Liver (tissue), 3 donors: ENCODE measurements at regions not wholly inside any gene's neighbourhood (a gene's known extent, or its start where the extent isn't known, plus 50 kb on each side); places are given as distances from the start of the nearest gene placed in this dataset.

ENCODE experiments used
- CTCF ChIP-seq: fragments of 150-350 bp; IDR thresholded peaks from 2 replicates; pipeline ENCODE4 v1.5.1; 2017; ENCODE audit warnings: improper control_type of control experiment, low read depth, low read length; ENCODE audit not compliant: missing input control
- EGR1 ChIP-seq, 2 donors: IDR thresholded peaks; 2 replicates each; pipeline ENCODE4 v1.6.1; 2016 to 2018; ENCODE audit warnings: antibody characterized with exemption in 2 of 2, low read depth in 2 of 2
- FOXA1 ChIP-seq: IDR thresholded peaks from 2 replicates; pipeline ENCODE4 v1.6.1; 2016; ENCODE audit warnings: antibody characterized with exemption
- GABPA ChIP-seq, 2 donors: IDR thresholded peaks in 1 of 2; conservative IDR thresholded peaks in 1 of 2; 2 replicates each; pipeline ENCODE4 v1.6.1; 2016; ENCODE audit warnings: antibody characterized with exemption in 2 of 2, mild to moderate bottlenecking in 1 of 2, moderate library complexity in 1 of 2
- HNF4A ChIP-seq, 2 donors: conservative IDR thresholded peaks; 2 replicates each; pipeline ENCODE4 v1.6.1; 2016; ENCODE audit warnings: antibody characterized with exemption in 2 of 2, mild to moderate bottlenecking in 2 of 2
- JUND ChIP-seq, 2 donors: IDR thresholded peaks; 2 replicates each; pipeline ENCODE4 v1.6.1; 2016; ENCODE audit warnings: antibody characterized with exemption in 2 of 2
- NR2F2 ChIP-seq: IDR thresholded peaks from 2 replicates; pipeline ENCODE4 v1.6.1; 2016; ENCODE audit warnings: antibody characterized with exemption
- REST ChIP-seq: IDR thresholded peaks from 2 replicates; pipeline ENCODE4 v1.6.1; 2016; ENCODE audit warnings: antibody characterized with exemption, mild to moderate bottlenecking
- TAF1 ChIP-seq: conservative IDR thresholded peaks from 2 replicates; pipeline ENCODE4 v1.6.1; 2016; ENCODE audit warnings: antibody characterized with exemption, mild to moderate bottlenecking
- YY1 ChIP-seq: IDR thresholded peaks from 2 replicates; pipeline ENCODE4 v1.6.1; 2016; ENCODE audit warnings: antibody characterized with exemption, mild to moderate bottlenecking
- ZBTB33 ChIP-seq: IDR thresholded peaks from 2 replicates; pipeline ENCODE4 v1.6.1; 2016; ENCODE audit warnings: antibody characterized with exemption
- donor health status: healthy.
- donor health status: healthy.

- TF ChIP-seq EGR1 (IDR thresholded peaks at IDR 0.05; ENCODE audit: low read depth in 2 of 2) (no peak), CTCF (no peak), GABPA (IDR thresholded peaks at IDR 0.05 in 1 of 2, conservative IDR thresholded peaks at IDR 0.05 in 1 of 2) (no peak), REST (no peak), YY1 (no peak), NR2F2 (no peak), TAF1 (no peak), FOXA1 (no peak), JUND (IDR thresholded peaks at IDR 0.05) (no peak), HNF4A (conservative IDR thresholded peaks at IDR 0.05) (no peak), ZBTB33 (no peak)
Observed at GRCh38 chr1:232382671-232383070, 247.3 kb downstream of the SIPA1L2 start.
